IMR-90 (cell line): ENCODE measurements at regions not wholly inside any gene's neighbourhood (a gene's known extent, or its start where the extent isn't known, plus 50 kb on each side); places are given as distances from the start of the nearest gene placed in this dataset.

Experiments used
- BHLHE40 ChIP-seq: fragments of 150-350 bp; IDR thresholded peaks from 2 replicates; pipeline ENCODE4 v1.6.1; 2016; ENCODE audit warnings: mild to moderate bottlenecking, low read depth, low read length
- CEBPB ChIP-seq: IDR thresholded peaks from 2 replicates; pipeline ENCODE4 v1.6.1; 2012; ENCODE audit warnings: low read depth, low read length, improper control_type of control experiment
- FOS ChIP-seq: fragments of 150-350 bp; IDR thresholded peaks from 2 replicates; pipeline ENCODE4 v1.6.1; 2016; ENCODE audit warnings: low read depth, low read length
- MAFK ChIP-seq: IDR thresholded peaks from 2 replicates; pipeline ENCODE4 v1.6.1; 2012; ENCODE audit warnings: low read depth, low read length, improper control_type of control experiment
- POLR2A ChIP-seq: IDR thresholded peaks from 2 replicates; pipeline ENCODE4 v1.6.1; 2012; ENCODE audit warnings: mild to moderate bottlenecking, low read depth, low read length
- RAD21 ChIP-seq: IDR thresholded peaks from 2 replicates; pipeline ENCODE4 v1.6.1; 2012; ENCODE audit warnings: low read length, improper control_type of control experiment
- RFX5 ChIP-seq: IDR thresholded peaks from 2 replicates; pipeline ENCODE4 v1.8.0; 2012; ENCODE audit warnings: low read depth, mild to moderate bottlenecking, low read length, moderate library complexity
- TF ChIP-seq, protein P1 (sequence below): conservative IDR thresholded peaks from 2 replicates; pipeline ENCODE4 v1.5.1; 2012; ENCODE audit warnings: mild to moderate bottlenecking, low read depth, low read length, improper control_type of control experiment

DNA sequence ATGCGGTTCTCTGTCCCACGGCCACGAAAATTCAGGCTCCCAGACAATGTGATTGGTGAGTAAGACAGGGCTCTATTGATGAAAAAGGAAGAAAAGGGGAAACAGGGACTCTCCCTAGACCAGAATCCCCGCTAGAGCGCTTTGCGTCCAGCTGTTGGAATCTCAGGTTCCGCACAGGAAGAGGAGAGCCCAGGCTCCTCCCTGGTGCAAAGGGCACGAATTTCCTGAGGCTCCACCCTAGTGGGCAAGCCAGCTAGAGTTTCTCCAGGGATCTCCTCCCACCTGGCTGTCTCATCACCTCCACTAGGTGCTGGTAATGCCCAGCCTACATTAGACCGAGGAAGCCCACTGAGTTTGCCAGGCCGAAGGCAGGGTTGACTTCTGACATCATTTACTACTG, 135.9 kb upstream of the SOX4 start:
- TF ChIP-seq CEBPB, result no peak
- TF ChIP-seq, protein P1, sequence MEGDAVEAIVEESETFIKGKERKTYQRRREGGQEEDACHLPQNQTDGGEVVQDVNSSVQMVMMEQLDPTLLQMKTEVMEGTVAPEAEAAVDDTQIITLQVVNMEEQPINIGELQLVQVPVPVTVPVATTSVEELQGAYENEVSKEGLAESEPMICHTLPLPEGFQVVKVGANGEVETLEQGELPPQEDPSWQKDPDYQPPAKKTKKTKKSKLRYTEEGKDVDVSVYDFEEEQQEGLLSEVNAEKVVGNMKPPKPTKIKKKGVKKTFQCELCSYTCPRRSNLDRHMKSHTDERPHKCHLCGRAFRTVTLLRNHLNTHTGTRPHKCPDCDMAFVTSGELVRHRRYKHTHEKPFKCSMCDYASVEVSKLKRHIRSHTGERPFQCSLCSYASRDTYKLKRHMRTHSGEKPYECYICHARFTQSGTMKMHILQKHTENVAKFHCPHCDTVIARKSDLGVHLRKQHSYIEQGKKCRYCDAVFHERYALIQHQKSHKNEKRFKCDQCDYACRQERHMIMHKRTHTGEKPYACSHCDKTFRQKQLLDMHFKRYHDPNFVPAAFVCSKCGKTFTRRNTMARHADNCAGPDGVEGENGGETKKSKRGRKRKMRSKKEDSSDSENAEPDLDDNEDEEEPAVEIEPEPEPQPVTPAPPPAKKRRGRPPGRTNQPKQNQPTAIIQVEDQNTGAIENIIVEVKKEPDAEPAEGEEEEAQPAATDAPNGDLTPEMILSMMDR, result no peak
- no peak for TF ChIP-seq RFX5
- TF ChIP-seq MAFK, result no peak
- no peak for TF ChIP-seq POLR2A
- TF ChIP-seq FOS, result no peak
- TF ChIP-seq RAD21, result no peak
- TF ChIP-seq BHLHE40, result no peak
